Colon (tissue), 2 donors: ENCODE measurements at regions not wholly inside any gene's neighbourhood (a gene's known extent, or its start where the extent isn't known, plus 50 kb on each side); places are given as distances from the start of the nearest gene placed in this dataset.
"Not testable (repeated sequence)": the region's sequence is repeated elsewhere in the genome, so short reads cannot be mapped to it uniquely, and the experiment has no call there.

Source experiments
- FAIRE-seq: peaks from 2 replicates; lab custom pipeline; 2012; peaks lifted over from hg19 to GRCh38; lab: Jason Lieb, UNC
- donor health status: control.
- donor health status: control.

DNA sequence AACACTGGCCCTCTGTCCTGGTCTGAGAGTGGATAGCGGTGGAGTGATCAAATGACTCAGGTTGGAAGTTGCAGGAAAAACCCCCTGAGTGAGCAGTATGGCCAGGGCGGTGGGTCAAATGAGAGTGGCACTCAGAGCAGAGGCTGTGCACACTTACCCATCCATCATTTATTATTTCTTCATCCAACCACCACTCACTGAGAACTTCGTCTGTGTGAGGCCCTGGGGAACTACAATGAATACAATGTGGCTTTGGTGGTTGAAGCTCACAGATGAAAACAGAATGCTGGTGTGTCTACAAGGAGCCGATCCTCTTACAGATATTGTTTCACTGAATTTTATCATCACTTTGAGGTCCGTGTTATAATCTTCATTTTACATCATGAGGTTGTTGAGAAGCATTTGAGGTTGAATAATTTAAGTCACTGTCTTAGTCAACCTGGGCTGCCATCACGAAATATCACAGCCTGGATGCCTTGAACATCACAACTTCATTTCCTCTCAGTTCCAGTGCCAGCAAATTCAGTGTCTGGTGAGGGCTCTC lies 73.4 kb upstream of the ID2 start:
- FAIRE-seq, result no peak

DNA sequence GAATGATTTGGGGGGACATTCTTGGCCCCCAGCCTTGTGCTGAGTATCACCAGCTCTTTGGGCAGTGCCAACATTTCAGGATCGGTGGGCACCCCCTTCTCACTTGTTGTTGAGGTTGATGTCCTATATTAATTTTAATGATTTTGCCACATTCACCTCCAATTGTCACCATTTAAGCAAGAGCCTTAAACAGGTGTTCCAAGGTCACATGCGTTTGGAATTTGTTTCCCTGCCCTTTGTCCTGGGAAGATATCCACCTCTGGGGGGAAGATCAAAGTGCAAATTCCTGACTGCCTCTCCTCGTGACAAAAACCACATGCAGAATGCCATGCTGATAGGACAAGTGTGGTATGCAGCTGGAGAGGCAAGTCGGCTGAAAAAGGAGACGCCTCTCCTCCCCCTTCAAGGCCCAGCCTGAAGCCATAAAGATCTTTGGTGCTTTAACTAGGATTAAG lies 72.5 kb upstream of the ID2 start:
- no peak for FAIRE-seq

- FAIRE-seq, result not testable (repeated sequence)
These were observed 71.1 kb upstream of the ID2 start for GRCh38 chr2:8610775-8611174.

GRCh38 chr2:8611246-8611645 lies 70.6 kb upstream of the ID2 start:
- no peak for FAIRE-seq

DNA sequence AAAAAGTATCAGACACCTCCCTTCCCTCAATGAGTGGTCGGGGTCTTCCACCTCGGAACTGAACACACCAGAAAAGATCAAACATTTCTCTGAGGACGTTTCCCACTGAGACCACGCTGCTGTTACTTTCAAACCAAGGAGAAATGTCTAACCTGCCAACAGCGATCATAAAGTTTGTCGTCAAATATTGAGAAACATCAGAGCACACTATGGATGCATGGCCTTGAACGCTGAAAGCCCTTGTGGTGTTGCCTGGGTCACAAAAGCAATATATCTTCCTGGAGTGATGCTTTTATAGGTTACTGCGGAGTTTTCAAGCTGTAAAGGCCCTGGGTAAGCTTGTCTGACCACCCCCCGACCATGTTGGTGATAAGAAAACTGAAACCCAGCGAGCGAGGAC lies 70.2 kb upstream of the ID2 start:
- no peak for FAIRE-seq

DNA sequence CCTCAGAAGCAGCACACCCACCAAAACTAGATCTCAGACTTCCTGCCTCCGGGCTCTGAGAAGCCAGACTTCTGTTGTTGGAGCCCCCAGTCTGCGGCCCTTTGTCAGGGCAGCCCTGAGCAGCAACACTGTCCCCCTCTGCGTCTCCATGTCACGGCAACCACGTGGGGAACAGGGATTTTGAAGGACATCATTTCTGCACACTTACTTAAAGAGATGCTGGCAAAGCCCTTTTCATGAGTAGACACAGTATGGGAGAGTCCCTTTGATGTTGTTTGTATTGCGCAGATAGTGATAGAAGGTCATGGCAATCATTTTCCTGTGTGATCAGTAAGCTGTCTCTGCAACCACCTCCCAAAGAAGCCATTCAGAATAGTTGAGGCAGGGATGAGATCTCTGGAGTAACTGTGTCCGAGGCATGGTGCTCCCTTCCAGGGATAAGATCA lies 69.1 kb upstream of the ID2 start:
- no peak for FAIRE-seq

GRCh38 chr2:8613207-8613999 lies 68.5 kb upstream of the ID2 start:
- FAIRE-seq, result not testable (repeated sequence)

GRCh38 chr2:8614646-8615045 lies 67.2 kb upstream of the ID2 start:
- FAIRE-seq, result no peak

GRCh38 chr2:8615252-8615575 lies 66.6 kb upstream of the ID2 start:
- no peak for FAIRE-seq

- FAIRE-seq, result no peak
These were observed 66.1 kb upstream of the ID2 start for GRCh38 chr2:8615576-8616281.

DNA sequence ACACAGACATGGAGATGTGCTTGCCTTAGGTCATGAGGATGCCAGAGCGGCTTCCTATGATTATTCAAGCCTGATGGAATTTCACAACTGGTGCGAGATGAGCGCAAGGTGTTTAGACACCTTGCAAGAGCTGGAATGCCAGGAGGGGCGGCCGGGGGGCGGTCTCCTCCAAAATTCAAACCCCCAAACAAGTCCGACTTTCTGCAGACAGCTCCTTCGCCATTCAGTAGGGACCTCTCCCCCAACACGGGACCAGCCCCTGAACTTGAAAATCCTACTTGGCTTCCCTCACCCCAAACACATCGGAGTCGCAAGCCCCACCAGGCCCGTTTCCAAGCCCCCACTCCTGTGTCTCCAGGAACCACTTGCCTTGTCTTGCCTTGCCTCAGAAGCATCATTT lies 64.8 kb upstream of the ID2 start:
- FAIRE-seq, result no peak

DNA sequence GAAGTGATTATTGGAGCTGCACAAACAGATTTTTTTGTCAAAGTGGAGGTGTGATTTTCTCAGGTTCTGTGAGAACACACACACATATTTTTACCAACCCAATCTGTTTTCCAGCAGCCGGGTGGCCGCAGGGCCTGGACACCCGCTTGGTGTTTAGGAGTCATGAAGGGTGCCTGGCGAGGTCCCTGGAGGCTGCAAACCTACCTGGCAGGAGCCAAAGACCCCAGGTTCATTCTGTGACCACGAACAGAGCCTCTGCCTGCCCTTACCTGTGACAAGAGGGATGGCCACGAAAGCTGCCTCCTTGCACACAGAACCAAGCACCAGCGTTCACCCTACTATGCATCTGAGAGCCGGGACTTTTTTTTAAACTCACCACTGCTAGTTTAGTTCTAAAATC lies 64.3 kb upstream of the ID2 start:
- FAIRE-seq, result no peak

GRCh38 chr2:8619071-8619470 lies 62.8 kb upstream of the ID2 start:
- FAIRE-seq, result no peak

DNA sequence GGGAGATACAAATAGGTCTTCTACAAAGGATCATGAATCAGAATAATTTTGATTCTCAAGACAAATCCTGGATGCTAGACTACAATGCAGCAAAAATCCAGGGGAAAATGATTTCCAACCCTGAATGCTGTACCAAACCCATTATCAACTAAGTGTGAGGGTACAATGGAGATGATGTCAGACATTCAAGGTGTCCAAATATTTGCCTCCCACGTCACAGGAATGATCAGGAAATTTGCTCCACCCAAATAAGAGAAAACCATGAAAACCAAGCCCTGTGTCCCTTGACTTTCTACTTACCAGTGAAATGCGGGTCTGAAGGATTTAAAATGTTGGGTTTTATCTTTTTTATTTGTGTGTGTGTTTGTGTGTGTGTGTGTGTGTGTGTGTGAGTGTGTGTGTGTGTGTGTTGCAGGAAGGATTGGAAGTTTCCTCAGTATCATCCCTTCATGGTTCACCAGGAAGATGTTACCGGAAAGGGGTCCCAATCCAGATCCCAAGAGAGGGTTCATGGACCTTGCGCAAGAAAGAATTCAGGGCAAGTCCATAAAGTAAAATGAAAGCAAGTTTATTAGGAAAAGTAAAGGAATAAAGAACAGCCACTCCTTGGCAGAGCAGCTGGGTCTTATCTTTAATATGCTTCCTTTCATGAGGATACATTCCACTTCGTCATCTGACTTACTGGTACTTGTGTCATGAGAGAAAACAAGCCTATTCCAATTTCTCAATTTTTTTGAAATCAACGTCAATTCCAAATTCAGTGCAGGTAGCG lies 61.1 kb upstream of the ID2 start:
- FAIRE-seq, result no peak

GRCh38 chr2:8622199-8622911 lies 59.5 kb upstream of the ID2 start:
- no peak for FAIRE-seq

DNA sequence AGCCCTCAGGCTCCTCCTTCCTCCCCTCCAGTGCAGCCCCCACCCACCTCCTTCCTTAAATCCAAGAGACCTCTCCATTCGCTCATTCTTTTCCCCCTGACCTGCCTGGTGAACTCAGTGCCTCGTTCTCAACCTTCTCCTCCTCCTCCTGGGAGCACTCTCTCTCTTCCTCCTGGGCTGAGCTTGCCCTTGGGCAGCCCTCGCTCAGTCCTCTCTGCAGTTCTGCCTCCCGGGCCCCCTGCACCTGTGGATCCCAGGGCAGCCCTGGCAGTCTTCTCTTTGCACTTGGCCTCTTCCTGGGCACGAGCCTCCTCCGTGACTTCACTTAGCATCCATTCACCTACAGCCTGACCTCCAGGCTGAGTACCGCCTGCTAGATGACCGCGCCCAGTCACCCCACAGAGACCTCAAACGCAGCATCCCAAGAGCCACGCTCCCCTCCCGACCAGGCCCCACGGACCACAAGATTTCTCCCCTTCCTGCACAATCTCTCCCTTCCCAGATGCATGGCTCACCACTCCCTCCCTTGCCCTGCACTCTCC lies 58.9 kb upstream of the ID2 start:
- no peak for FAIRE-seq

DNA sequence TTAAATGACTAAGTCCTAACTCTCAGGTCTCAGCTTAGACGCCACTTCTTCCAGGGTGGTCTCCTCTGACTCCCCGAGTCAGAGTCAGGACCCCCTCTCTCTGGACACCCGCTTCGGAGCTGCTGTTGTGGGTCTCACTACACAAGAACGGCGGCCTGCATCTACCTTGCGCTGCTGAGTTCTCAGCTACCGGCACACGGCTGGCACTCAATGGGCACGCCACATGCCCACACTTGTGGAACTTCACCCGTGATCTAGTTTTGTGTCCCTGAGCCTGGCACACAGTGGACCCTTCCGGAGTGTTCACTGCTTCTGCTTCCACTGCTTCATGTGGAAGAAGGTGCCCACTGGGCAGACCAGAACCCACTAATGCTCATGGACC lies 58.3 kb upstream of the ID2 start:
- no peak for FAIRE-seq

DNA sequence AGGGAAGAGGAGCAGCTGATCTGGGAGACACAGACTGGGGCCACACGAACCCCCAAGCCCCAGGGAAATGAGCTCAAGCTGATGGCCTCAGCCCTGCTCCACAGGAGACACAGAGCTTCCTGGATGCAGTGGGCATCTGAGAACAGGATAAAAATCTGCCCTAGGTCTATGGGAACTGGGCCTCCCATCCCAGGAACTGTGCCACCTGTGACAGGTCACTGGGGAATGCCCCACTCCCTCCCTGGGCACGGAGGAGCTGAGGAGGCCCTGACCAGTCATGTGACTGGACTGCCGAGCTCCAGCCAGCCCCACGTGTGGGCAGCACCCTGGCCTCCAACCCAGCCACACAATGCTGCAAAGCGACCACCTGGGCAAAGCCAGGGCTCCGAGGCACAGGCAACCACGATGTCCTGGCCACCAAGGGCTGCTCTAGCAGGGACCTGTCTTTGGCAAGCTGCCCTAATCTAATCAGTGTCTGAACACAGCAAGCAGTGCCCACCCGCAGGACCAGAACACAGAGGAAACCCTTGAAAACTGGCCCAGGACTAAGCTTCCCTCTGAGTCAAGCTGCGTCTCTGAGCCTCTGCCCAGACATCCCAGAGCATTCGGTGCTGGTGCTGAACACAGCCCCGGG lies 57.8 kb upstream of the ID2 start:
- no peak for FAIRE-seq

- FAIRE-seq, result no peak
These were observed 56.9 kb upstream of the ID2 start for GRCh38 chr2:8624855-8625398.

DNA sequence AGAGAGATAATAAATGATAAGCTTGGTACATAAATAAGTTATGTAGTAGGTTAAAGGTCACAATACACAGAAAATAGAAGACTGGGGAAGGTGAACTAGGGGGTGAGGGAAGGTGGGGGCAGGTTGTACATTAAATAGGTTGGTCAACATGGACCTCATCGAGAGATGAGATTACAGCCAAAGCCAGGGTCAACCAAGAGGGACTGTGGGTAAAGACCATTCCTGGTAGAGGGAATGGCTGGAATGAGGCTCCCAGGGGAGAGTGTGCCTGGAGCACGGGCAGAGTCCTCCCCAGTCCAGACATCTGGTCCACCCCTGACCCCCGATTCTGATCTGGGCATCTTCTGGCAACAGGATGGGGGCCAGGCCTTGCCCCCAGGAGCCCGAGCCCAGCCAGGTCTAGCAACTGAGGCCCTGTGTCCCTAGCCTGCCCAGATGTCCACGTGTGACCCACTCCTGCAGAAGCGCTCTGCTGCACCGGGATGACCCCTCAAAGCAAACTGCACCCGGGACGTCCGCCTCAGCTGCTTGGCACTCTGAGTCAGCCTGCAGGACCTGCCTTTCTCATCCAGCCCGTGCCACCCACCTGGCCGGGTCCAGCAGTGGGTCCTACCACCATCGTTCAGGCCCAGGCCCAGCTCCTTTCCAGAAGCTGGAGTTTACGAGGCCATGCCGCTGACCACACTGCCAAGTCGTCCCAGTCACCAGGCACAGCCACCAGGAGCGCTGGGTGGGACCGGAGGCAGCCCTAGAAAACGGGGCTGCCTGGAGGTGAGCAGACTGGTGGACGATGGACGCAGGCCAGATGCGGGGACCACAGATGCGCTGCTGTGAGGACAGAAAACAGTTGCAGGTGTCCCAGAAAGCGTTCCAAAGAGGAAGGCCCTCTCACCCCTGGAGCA lies 56.2 kb upstream of the ID2 start:
- FAIRE-seq, result no peak
